NCI-H460 (cell line): ENCODE measurements at regions not wholly inside any gene's neighbourhood (a gene's known extent, or its start where the extent isn't known, plus 50 kb on each side); places are given as distances from the start of the nearest gene placed in this dataset.
"Not testable (repeated sequence)": the region's sequence is repeated elsewhere in the genome, so short reads cannot be mapped to it uniquely, and the experiment has no call there.

Experiments used
- DNase-seq: peaks from one replicate; pipeline ENCODE4 v3.0.0-alpha.2; 2016; ENCODE audit warnings: low read depth; ENCODE audit errors: extremely low read depth

DNA sequence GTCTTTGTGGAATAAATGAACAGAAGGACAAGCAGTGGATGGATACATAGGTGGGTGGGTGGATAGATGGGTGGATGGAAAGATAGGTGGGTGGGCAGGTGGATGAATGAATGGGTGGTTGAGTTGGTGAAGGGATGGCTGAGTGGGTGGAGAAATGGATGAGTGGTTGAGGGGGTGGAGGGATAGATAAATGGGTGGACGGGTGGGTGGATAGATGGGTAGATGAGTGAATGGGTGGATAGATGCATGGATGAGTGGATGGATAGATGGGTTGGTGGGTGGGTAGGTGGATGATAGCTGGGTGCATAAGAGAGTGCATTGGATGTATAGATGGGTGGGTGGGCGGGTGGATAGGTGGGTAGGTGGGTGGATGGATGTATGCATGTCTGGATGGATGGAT is 63.5 kb downstream of the UNC93B1 start:
- DNase-seq, result not testable (repeated sequence)

DNA sequence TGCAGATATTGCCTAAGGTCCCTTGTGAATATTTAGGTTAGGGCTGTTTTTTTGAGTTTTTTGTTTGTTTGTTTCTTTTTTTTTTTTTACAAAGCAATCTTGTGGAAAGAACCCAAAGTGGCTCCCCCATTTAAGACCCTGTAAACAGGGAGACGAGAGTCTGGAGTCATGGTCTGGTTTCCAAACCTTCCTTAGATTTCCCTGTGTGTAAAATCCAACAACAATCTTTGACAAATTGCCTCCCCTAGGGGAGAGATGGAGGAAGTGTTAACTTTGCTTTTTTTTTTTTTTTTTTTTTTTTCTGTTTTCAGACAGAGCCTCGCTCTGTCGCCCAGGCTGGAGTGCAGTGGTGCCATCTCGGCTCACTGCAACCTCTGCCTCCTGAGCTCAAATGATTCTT is 64.9 kb downstream of the UNC93B1 start:
- not testable (repeated sequence) for DNase-seq

DNA sequence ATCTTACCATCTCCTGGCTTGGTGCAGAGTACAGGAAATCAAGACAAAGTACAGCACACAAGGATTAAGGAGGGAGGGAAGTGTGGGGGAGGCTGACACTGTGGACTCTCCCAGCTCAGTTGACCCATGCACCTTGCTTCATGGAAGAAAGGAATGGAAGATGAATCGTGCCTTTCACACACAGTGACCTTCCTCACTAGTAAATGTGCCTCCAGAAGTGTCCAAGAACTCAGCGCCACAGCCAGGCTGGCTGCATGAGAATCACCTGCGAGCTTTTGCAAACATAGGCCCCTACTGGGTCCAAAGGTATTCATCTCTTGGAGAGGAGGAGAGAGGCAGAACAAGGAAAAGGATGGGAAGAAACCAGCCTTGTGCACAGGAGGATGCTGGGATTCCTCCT is 65.5 kb downstream of the UNC93B1 start:
- not testable (repeated sequence) for DNase-seq

DNA sequence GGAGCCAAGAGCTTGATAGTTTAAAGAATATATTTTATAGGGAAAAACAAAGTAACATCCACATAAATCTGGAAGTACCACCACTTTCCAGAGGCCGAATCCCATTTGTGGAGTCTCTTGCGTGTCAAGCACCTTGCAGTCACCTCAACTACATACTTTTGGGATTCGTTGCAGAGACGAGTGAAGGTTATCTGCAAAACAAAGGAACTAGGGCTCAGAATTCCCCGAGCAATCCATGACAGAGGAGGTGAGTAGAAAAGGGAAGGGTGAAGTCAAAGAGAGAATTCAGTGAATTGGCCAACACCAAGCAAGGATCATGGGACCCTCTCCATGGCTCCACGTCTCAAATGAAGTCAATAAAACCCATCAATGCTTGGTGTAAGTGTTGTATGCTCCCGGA is 80.3 kb downstream of the UNC93B1 start:
- not testable (repeated sequence) for DNase-seq

DNA sequence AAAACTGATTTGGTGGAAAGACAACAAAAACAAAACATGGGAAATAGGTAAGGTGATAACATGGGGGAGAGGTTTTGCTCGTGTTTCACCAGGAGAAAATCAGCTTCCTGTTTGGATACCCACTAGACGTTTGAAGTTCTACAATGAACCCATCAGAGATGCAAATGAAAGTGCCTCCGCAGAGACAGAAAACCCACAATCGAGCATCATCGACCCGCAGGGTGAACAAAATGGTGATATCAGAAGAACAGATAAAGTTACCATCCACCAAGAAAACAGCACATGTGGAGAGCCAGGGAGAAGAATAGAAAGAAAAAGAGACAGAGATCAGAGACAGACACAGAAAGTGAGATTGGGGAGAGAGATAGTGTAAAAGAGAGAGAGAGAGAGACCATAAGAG is 83.4 kb downstream of the UNC93B1 start:
- DNase-seq, result not testable (repeated sequence)

DNA sequence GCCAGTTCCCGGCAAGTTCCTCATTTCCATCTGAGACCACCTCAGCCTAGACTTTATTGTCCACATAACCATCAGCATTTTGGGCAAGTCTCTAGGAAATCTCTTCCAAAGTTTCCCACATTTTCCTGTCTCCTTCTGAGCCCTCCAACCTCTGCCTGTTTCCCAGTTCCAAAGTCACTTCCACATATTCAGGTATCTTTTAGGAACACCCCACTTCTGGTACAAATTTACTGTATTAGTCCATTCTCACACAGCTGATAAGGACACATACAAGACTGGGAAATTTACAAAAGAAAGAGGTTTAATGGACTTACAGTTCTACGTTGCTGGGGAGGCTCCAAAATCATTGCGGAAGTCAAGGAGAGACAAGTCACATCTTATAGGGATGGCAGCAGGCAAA is 91.7 kb downstream of the UNC93B1 start:
- not testable (repeated sequence) for DNase-seq

DNA sequence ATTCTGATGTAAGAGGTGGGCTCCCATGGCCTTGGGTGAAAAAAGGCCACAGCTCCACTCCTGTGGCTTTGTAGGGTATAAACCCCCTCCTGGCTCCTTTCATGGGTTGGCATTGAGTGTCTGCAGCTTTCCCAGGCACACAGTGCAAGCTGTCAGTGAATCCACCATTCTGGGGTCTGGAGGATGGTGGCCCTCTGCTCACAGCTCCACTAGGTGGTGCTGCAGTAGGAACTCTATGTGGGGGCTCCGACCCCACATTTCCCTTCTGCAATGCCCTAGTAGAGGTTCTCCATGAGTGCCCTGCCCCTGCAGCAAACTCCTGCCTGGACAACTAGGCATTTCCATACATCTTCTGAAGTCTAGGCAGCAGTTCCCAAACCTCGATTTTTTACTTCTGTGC is 92.7 kb downstream of the UNC93B1 start:
- not testable (repeated sequence) for DNase-seq

DNA sequence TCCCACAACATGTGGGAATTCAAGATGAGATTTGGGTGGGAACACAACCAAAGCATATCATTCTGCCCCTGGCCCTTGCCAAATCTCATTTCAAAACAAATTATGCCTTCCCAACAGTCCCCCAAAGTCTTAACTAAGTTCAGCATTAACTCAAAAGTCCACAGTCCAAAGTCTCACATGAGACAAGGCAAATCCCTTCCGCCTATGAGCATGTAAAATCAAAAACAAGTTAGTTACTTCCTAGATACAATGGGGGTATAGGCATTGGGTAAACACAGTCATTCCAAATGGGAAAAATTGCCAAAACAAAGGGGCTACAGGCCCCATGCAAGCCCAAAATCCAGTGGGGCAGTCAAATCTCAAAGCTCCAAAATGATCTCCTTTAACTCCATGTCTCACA is 93.1 kb downstream of the UNC93B1 start:
- not testable (repeated sequence) for DNase-seq

DNA sequence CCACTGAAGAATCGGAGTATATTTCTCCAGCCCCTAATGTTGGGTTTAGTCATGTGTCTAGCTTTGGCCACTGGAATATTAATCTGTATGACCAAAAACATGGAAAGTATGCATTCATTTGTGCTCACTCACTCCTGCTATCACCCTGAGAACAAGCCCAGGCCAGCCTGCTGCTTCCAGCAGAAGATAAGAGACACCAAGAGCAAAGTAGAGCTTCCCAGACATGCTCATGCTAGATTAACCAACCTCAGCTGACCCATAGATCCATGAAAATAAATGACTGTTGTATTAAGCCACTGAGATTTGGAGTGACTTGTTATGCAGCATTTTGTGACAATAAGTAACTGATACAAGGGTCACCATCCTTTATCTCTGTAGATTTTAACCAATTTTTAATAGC is 96.9 kb downstream of the UNC93B1 start:
- not testable (repeated sequence) for DNase-seq

DNA sequence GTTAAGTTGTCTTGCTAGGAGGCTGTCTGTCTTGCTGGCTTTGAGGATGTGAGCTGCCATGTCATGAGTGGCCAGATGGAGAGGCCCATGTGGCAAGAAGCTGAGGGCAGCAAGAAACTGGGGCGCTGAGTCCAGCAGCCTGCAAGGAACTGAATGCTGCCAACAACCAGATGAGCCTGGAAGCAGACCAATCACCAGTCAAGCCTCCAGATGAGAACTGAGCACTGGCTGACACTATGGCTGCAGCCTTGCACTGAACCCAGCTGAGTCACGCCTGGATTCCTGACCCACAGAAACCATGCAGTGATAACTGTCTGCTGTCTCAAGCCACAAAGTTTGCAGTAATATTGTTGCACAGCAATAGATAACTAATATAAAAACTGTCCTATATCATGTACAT is 104.4 kb downstream of the UNC93B1 start:
- not testable (repeated sequence) for DNase-seq

DNA sequence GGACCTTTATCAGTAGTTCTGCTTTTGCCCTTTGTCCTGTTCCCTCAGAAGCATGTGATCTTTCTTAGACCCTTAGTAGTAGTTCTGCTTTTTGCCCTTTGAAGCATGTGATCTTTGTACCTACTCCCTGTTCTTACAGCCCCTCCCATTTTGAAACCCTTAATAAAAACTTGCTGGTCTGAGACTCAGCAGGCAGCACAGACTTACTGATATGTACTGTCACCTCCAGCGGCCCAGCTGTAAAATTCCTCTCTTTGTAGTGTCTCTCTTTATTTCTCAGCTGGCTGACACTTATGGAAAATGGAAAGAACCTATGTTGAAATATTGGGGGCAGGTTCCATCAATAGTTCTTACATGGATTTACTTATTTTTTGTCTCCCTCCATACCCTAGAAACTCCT is 110.4 kb downstream of the UNC93B1 start:
- not testable (repeated sequence) for DNase-seq

DNA sequence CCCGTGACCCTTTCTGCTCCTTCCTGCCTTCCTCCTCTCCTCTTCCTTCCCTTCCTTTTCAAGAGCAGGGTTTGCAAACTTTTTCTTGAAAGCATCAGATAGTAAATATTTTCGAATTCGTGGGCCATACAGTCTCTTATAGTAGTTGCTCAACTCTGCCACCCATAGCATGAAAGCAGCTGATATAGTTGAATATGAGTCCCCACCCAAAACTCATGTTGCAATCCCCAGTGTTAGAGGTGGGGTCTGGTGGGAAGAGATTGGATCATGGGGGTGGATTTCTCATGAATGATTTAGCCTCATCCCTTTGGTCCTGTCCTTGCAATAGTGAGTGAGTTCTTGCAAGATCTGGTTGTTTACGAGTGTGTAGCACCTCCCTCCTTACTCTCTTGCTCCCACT is 114.3 kb downstream of the UNC93B1 start:
- not testable (repeated sequence) for DNase-seq

DNA sequence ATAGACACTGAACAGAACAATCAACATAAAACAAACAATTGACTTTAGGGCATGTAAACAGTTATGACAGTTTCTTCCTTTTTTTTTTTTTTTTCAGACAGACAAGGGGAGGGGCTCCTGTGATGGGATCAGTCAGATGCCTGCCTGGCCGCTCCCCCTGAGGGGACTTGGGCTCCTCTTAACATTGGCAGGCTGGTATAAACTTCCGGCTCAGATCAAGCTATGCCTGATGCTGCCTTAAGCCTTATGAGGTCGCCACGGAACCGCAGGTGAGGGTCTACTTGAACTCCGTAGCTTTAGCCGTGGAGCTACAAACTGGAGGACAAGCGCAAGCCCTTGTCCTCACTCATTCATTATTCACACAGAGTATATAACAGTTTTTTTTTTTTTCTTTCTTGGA is 115.8 kb downstream of the UNC93B1 start:
- not testable (repeated sequence) for DNase-seq

DNA sequence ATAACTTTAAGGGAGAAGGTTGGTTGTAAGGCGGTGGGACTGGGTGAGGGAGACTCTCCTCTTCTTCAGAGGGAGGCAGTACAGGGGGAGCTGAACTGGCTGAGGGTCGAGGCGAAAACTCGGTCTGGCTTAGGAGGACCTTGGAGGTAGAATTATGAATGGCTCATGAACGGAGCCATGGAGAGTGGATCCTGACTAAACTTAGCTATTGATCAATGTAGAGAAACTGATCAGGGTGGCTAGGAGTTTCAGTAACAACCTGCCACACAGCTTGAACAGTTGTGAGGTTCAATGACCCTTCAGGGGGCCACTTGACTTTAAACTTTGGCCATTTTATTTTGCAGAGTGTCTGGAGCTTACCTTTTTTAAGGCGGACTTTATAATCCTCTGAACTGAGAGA is 117.2 kb downstream of the UNC93B1 start:
- not testable (repeated sequence) for DNase-seq

DNA sequence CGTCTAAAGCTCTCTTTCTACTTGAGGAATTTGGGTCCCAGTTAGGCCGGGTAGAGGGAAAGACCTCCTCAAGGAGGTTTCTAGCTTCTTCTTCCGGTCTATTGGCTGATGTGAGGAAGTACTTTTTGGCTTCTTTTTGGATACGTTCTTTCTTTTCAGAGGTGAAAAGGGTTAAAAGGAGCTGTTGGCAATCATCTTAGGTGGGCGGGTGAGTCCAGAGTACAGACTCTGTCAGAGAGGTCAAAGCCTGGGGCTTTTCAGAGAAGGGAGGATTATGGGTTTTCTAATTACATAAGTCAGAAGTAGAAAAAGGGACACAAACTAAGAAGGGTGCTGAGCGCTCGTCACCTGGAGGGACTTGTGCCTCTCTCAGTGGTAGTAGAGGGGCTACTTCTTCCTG is 117.7 kb downstream of the UNC93B1 start:
- not testable (repeated sequence) for DNase-seq

DNA sequence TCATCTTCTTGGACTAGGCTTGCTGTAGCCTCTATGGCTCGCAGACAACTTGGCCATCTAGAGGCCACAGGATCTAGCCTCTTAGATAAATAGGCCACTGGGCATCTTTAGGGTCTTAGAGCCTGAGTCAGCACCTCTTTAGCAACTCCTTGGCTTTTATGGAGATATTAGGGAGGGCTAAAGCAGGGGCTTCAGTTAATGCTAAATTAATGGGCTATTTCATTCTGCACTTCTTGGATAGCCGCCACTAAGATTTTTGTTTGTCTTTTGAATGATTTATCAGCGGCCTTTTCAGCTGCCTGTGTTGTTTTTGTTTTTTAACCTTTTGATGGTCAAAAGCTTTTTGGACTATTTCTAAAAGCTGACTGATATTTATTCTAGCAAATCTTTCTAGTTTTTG is 118.3 kb downstream of the UNC93B1 start:
- DNase-seq, result not testable (repeated sequence)

DNA sequence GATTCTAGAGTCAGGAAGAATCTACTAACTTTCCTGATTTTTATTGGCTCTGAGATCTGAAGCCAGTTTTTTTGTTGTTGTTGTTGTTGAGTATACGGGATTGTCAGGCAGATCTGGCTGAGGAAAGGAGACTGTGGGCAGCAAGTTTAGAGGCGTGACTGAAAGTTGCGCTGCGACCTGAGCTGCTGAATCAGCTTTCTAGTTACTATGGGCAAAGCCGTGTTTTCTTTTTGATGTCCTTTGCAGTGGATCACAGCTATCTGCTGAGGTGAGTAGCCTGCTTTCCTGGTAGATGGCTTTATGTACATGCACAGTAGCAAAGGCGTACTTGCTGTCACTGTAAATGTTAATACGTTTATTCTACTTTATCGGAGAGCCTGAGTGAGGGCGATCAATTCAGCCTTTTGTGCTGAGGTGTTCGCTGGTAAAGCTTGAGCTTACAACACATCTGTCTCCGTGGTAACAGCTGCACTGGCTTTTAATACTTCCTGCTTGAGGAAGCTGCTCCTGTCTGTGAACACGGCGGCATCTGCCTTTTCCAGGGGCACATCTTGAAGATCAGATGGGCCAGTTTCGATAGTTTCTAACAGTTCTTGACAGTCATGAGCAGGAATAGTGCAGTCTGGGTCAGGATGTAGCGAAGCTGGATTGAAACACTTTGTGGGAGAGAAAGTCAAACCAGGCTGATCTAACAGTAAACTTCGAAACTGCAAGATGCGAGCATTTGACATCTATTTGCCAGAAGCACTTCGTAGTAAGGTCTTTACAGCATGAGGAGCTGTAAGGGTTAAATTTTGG is 118.9 kb downstream of the UNC93B1 start:
- not testable (repeated sequence) for DNase-seq

DNA sequence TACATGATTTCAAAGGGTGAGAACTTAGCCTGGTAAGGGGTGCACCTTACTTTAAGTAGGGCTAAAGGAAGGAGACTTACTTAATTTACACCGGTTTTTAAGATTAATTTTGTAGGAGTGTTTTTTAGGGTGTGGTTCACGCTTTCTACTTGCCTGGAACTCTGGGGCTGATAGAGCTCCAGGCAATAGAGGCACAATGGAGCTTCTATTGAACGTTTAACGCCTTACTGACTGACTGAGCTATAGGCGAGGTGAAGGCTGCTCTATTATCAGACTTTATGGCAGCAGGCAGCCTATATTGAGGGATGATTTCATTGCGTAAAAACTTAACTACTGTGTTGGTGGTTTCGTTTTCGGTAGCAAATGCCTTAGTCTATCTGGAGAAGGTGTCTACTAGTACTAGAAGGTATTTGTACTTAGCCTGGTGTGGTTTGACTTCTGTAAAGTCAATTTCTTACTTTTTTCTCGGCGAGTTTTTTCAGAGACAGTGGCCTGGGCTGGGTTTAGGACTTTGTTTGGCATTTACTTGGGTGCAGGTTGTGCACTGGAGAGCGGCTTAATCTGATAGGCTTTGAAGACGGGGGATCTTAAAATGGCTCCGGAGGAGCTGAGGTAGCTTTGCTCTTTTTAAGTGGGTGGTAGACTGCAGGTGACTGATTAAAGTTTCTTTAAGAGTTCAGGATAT is 119.7 kb downstream of the UNC93B1 start:
- DNase-seq, result not testable (repeated sequence)

DNA sequence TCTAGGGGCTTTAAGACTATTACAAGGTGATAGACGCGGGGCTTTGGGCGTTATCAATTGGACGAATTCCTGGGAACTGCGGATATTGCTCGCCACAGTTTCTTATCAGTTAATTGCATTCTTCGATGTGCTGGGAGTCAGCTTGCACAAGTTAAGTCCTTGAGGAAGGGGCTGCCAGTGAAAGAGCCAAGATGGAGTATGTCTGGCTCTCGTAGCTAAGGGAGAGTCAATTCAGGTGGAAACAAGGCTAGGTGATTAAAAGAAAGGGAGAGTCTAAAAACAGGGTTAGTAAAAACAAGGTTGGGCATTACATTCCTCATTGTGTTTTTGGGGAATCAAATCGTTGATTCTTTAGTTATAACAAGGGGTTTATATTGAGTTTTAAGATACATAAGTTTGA is 121.6 kb downstream of the UNC93B1 start:
- DNase-seq, result not testable (repeated sequence)

DNA sequence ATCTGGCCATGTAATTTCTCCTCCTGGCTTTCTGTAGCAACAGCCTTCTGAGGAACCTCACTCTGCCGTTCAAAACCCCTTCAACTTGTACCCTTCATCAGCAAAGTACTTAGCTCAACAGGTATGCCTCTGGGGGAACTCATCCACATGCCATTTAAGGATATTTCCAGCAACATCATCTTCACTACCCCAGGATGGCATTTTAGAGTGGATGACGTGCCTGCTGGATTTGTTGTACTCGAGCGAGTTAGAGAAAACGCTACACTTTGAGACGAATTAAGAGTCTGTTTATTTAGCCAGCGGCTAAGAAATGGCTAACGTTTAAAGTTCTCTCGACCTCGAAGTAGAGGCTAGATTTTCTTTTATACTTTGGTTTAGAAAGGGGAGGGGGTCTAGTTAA is 122.1 kb downstream of the UNC93B1 start:
- DNase-seq, result not testable (repeated sequence)

DNA sequence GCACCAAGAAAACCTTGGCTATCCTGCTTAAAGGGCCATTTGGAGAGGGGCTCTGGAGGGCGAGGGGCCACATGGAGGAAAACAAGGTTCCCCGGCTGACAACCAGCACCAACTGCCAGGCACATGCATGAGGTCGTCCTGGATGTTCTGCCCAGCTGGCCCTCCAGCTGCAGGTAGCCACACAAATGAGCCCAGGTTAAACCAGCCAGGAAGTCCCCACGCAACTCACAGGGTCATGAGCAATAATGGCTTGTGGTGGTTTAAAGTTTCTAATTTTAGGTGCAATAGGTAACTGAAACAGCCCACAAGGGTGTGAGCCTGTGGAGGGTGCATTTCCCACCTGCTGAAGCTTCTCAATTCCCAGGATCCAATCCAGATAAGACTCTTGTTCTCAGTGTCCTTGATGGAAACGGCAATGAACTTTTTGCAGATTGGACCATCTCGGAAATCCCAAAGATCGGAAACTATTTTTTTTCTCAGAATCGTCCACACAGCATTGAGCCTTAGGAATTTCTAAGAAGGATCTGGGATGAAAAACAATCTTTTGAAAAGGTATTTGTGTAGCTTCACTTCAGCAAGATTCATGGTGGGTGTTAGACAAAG is 123.2 kb downstream of the UNC93B1 start:
- not testable (repeated sequence) for DNase-seq

DNA sequence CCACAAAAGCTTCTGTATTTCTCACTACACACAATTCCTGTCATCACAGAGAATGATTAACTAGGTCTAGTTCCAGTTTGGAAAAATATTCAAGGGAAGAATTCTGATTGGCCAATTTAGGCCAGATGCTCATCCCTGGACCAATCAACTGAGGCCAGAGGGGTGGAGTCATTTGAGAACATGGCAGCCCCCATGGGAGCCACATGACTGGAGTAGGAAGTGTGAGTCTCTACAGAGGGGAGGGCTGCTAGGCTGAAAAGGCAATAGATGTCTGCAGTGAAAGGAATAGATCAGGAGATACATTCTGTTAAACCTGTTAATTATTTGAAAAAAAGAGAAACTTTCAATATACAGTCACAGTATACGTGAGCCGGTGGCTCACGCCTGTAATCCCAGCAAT is 125.2 kb downstream of the UNC93B1 start:
- DNase-seq, result not testable (repeated sequence)
